Nucleus accumbens (tissue), 56 donors: ENCODE measurements at regions not wholly inside any gene's neighbourhood (a gene's known extent, or its start where the extent isn't known, plus 50 kb on each side); places are given as distances from the start of the nearest gene placed in this dataset.

Source experiments
- DNase-seq, 56 donors: peaks; one replicate each; lab custom pipeline; 2025; lab: John Stamatoyannopoulos, UW

DNA sequence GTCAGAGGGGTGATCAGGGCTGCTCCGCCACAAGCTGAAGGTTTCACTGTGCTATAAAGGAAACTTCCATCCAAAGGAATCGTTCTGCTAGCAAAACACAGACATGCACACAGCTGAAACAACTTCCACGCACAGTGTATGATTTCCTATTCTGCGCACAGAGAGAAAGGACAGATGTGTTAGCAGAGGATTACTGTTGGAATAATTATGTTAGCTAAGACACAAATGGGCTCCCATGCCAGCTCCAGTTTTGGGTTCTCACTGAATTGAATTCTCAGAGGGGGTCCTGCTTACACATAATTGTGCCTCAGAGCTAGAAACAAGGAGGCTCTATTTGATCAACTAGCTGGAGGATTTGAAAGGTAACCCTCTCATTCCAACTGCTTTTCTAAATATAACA, 352.4 kb downstream of the IRX2 start:
- no peak for DNase-seq

DNA sequence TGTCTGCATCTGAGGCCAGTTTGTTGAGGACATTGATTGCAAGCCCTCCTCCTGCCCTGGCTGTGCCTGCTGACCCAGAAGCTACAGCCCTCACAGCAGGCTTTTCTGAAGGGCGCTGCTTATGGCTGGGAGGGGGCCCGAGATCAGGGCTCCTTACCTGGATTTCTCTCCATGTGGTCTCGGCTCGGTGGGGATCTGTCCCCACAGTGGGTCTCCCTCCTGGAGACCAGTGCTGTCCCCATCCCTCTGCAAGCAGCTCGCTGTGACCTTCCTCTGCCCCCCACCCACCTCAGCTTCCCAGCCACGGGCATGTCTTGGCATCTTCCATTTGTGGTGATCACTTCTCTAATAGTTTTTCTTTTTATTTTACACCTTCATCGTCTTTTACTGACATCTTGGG, 357.9 kb downstream of the IRX2 start:
- DNase-seq = no peak

DNA sequence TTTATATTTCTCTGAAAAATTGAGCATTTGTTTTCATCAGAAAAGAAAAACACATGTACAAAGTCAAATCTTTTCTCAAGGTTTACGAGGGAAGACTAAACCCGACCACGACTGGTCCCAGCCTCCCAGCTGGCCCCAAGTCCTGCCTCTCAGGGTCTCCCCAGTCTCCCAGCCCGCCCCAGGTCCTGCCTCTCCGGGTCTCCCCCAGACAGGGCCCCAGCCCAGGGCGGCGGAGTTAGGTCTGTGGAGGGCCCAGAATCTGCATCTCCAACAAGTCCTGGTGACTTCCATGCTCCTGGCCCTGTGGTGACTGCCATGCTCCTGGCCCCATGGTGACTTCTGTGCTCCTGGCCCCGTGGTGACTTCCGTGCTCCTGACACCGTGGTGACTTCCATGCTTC, 359.9 kb downstream of the IRX2 start:
- no peak for DNase-seq

DNA sequence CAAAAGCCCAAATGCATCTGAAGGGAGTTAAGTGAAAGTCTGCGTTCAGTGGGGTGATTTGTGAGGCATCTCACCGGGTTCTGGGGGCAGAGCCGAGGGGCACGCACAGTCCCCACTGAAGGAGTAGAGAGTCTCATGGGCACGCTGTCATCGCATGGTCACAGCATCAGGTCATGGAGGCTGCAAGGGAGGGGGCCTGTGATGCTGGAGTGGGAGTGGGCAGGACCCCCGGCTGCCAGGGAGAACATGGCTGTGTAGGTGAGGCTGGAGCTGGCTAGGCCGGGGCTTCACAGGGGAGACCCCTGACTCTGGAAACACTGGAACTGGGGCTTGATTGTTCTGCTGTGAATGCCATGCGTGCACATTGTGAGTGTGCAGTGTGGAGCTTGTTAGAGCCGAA, 360.5 kb downstream of the IRX2 start:
- no peak for DNase-seq

DNA sequence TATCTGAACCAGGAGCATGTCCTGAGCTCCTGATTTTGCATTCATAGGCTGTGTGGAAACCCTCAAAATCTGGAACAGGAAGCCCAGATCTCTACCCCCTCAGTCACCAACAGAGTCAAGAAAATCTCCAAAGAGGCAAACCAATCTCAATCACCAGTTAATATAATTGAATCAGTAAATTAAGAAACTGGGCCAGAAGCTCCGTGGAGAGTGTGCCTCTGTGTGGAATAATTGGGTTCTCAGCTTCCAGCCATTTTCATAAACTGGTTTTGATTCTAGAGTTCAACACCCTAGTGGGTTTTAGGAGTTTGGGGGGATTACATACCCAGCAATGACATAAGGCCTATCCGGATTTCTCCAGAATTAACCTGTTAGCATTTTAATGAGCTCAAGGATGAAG, 362.9 kb downstream of the IRX2 start:
- no peak for DNase-seq

DNA sequence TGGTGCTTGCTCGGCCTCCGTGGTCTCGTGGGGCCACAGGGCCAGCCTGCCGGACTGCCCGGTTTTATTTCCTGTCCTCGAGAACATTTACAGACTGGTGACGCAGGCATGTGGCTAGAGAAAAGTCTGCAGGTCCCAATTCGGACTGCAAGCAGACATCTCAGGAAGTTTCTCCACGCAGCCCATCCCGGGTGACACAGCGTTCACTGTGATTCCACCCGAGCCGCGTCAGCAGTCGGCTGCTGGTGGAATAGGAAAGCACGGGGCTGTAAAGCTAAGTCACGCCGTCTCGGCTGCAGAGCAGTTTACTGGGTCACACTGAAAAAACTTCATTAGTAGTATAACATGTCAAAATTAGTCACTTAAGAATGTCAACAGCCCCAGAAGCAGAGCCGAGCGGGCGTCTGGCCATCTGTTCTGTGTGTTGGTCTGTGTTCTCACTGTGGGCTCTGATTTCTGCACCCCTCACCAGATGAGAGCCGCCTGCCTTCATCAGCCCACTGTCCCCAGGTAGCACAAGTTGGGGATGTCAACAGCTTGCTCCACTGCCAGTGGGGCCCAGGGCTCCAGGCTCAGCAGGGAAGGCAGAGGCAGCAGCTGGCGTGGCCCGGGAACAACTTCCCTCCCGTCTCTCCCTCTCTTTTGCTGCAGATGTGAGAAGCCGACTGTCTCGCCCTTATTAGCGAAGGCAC, 363.7 kb downstream of the IRX2 start:
- no peak for DNase-seq

DNA sequence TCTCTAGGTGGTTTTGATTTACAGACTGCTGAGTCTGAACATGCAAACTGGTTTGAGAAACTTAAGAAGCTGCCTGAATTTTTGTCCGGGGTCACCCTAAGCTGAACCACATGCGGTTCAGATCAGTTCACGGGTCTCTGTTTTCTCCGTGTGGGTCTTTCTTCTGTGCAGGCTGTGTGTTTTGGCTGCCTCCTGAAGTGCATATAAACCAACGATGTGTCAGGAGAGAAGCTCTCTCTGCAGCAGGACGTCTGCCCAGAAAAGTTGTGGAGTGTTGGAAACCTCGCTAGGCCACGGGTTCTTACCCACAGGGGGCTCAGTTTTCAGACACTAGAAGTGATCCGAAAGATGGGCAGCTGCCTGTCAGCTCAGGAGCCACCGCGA, 364.2 kb downstream of the IRX2 start:
- DNase-seq = no peak

DNA sequence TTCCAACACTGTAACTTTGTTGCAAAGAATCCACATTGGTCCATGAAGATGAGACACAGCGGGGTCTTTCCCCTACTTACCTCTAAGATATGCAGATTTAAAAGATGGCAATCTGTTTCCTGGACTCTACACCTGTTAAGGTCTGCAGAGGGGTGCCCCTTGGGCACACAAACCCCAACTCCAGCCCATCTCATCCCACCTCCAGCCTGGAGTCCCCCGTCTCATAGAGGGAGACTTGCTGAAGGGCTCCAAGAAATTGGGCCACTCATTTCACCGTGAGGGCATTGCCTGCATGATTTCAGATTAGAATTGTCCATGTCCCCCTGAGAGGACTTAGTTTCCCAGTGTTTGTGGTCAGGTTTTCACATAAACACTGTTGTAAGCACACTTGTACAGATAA, 365.7 kb downstream of the IRX2 start:
- no peak for DNase-seq

DNA sequence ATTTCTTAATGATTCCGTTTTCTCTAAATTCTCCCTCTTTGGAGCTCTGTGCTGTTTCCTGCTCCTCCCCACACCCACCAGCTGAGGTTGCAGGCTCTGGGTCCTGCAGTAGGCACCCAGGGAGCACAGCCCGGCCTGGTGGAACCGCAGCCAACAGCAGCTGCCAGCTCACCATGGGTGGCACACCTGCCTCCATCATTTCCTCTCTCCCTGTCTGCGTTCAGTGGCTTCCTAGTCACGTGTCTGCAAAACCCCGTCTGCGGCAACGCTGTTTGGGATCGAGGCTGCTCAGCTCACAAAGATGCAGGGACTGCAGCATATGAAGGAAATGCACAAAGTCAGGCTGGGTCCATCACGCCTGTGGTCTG, 367.8 kb downstream of the IRX2 start:
- no peak for DNase-seq

DNA sequence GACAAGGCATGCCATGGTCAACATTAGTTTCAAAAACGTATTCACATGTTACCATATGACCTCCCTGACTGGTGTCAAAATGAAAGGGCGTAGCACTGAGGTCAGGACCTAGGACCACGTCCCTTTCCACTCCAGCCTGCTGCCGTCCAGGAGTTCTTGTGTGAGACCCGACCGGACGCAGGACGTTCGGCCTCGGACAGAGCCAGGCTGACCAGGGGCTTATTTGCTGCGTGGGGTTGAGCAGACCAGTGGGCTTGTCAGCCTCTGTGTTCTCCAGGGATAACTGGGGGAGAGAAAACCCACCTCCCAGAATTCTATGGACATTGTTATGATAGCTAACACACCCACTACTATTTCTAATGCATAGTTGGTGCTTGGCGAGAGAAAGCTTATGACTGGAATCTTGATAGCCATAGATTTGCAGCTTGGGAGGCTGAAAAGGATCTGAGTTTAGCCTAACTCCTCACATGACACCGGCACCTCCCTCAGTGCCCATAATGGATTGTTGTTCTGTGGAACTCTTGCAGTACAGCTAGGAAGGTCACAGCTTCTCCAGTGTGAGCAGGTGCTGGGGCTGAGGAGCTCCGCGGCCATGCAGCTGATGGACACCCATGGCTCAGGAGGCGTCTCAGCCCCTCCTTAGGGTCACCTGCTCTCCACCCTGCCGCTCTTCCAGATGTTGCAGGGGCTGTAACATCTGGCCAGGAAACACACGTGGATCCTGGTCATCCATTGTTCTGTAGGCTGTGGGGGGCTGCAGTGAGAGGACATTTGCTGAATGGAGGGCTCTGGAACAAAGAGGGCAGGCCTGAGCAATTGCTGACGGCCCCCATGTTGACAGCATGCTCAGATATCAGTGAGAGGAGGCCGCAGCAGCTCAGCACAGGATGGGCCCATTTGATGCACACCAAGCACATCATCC, 368.4 kb downstream of the IRX2 start:
- no peak for DNase-seq

DNA sequence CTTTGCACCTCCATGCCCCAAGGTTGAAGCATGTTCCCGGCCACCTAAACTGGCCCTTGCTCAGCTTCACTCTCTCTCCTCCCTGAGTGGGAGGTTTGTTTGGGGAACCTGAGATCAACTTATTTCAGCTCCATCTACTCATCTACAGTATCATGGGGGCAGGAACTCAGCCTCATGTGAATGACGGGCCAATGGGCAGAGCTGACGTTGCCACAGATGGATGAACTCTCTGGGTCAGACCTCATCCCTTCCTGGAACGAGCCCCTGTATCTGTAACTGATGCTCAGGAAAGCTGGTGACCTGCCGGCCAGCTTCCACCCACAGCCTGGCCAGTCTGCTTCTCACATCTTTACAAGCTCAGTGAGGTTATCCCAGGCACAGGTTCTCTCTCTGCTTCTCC, 369.6 kb downstream of the IRX2 start:
- DNase-seq = no peak

DNA sequence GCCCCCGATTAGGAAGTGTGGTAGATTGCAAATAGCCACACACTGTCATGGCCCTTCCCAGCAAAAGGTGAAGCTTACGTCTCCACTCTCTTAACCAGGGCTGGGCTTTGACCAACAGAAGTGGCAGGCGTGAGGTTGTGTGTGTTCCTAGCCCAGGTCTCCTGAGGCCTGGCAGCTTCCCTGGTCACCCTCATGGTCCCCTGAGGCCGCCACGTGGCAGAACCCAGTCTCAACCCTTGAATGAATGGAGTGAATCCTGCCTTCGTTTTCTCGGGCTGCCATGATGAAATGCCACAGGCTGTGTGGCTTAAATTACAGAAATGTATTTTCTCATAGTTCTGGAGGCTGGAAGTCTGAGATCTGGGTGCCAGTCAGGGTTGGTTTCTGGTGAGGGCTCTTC, 370.4 kb downstream of the IRX2 start:
- DNase-seq = no peak

DNA sequence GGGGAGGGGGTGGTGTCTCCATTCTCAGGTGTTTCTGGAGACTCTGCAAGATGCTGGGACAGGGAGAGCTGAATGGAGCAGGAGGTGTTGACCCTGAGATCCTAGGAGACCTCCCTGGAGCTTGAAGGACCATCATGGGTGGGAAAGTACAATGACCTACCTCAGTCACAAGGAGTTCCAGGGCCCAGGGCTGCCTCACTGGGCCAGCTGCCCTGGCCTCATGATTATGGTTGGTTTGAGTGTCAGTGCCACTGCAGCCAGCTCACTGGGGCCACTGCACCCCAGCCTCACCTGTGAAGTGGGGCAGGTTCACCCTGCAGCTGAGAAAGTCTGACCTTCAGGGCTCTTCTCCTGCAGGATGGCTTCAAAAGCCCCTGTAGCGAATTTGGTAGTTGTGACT, 372.5 kb downstream of the IRX2 start:
- DNase-seq = no peak

DNA sequence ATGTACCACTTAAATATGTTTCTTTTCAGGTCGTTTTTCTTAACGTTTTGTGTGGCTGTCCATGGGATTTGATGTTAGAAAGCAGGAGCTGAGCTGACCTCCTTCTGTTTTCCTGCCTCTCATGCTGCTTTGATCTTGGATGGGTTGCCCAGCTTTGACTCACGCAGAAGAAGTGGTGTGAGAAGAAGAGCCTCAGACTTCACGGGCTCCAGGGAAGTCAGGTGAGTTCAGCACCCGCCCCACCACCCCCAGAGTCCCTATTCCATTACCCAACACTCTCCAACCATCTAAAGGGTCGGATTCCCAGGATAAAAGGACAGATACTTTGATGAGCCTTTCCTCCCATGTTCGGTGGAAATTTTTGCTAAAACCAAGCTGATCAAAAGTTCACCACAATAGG, 373.4 kb downstream of the IRX2 start:
- DNase-seq = no peak

DNA sequence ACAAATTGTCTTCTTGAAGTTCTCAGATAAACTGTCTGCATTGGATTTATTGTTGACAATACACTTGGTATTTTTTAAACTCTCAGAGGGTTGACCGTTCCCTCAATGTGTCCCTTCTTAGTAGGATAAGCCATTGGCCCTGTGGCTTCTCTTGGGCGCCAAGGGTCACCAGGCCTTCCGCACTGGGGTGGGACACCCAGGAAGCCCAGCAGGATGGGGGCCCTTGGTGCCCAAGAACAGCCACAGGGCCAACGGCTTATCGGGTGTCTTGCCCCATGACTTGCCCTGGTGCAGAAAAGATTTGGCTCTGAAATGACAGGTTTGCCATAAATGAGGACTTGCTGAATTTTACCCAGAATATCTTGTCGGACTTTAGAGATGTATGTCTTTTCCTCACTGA, 375.0 kb downstream of the IRX2 start:
- no peak for DNase-seq

DNA sequence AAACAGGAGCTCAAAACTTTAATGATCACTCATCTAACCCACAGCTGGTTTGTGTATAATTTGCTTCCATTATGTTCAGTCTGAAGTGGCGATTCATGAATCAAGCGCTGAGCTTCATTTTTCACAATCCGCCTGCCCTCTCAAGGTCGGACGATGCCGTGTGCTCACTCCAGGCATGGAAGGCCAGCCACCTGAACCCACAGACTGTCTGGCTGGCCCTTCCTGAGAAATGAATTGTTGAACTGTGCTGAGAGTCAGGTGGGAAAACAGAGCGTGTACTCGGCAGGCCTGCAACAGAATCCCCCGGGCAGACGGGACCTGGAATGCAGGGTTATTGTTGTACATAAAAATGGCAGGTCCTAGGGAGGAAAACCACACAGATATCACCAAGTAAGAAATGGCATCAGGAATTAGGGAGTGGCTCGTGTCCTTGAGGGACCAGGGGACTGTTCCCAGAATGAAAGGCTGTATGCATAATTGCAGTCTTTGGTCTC, 375.7 kb downstream of the IRX2 start:
- DNase-seq = no peak

DNA sequence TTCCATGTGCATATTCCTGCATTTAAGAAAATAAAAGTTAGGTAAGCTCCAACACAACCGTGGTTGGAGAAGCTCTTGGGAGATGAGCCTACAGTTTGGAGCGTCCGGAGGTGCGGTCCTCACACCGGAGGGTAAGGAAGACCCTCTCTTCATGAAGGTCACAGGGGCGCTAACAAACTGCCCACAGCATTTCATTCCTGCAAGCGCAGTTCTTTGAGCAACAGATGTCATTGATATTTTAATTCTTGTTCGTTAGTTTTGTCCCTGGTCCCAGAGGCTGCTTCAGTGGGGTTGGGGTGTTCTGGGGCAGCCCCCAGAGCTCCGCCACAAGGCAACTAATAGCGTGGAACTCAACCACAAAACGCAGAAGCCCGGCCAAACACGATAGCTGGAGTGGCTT, 376.2 kb downstream of the IRX2 start:
- DNase-seq = no peak

DNA sequence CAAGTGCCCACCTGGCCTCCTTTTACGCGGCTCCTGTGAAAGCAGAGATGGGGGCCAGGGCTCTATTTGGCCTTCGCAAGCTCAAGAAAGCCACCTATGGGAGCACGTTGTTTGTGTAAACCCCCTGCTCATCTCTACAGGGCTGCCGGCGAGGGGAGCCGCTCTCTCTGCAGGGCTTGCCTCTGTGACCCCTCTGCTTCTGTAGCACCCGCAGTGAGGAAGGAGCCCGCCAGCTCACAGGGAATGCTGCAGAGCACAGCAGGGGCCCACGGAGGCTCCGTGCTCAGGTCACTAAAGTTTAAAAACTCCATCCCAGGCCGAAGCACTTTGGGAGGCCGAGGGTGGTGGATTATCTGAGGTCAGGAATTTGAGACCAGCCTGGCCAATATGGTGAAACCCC, 376.8 kb downstream of the IRX2 start:
- no peak for DNase-seq

DNA sequence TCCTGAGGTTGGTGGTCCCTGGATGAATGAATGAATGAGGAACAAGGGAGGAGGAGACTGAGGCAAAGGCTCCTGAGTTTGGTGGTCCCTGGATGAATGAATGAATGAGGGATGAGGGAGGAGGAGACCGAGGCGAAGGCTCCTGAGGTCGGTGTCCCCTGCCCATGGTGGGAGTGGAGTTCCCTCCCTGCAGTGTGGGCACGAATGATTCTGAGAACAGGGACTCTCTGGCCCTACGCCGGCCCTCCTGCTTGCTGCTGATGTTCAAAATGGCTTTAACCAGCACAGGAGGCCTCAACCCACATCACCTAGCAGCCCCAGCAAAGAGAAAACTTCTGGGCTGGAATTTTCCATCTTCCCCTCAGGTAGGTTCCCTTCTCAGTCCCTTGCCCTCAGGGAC, 377.8 kb downstream of the IRX2 start:
- no peak for DNase-seq

DNA sequence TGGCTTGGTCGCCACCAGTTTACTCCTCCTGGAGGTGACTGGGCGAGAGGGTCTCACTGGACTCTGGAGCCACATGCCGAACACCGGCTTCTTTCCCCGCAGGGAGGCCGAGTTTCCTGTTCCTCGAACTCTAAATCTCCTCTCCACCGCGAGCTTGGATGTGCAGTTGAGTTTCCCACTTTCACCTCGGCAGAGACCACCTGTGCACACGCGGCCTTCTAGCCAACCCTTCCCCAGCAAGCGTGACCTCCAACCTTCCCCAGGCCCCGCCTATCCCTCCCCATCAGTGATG, 380.1 kb downstream of the IRX2 start:
- DNase-seq = no peak

DNA sequence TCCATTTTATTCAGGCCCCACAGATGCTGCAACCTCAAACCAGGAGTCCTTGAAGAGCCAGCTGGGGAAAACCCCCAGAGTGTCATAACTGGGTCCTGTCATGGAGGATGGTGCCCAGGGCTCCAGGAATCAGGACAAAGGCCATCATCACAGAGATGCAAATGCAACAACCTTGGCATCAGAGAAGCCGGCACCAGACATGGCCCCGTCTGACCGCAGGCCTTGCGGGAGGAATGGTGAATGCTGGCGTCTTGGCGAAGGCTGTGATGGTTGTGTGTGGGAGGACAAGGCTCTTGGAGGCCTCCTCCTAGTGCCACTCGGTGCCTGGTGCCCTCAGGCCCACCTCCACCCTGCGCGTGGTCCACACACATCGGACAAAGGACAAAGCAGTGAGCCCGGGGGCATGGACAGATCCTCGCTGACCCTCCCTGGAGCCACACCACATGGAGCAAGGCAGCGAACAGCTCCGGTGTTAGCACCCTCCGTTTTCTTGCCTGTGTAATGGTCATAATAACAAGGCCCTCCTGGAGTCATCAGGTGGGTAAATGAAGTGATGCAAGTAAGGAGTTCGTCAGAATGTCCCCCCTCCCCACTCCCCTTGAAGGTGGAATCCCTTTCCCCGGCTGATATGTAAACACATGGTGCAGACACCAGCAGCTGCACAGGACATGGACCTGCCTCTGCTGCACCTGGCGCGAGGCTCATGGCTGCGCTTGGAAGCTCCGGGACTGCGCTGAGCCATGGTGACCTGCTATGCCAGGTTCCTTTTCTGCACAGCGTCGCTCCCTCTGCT, 380.7 kb downstream of the IRX2 start:
- DNase-seq = no peak

DNA sequence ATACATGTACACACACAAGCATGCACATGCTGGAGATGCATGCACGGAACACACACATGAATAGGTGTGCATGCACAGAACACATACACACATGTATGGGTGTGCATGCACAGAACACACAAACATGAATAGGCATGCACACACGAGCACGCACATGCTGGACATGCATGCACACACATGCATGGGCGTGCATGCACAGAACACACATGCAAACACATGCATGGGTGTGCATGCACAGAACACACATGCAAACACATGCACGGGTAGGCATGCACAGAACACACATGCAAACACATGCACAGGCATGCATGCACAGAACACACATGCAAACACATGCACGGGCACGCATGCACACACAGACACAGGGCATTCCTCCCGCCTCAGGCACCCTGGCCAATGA, 382.3 kb downstream of the IRX2 start:
- no peak for DNase-seq
